HG02571 (cell line): ENCODE measurements at regions not wholly inside any gene's neighbourhood (a gene's known extent, or its start where the extent isn't known, plus 50 kb on each side); places are given as distances from the start of the nearest gene placed in this dataset.

Experiments used
- ATAC-seq: cut with Tn5 transposase; IDR thresholded peaks from one replicate; pipeline ENCODE4 v1.9.1; 2021; ENCODE audit warnings: mild to moderate bottlenecking, moderate library complexity; ENCODE audit not compliant: unreplicated experiment

- no peak for ATAC-seq
Measured at GRCh38 chr9:80602291-80602690, 1030.5 kb downstream of the TLE4 start.

GRCh38 chr9:80596579-80596978 is 1024.8 kb downstream of the TLE4 start:
- ATAC-seq: no peak

DNA sequence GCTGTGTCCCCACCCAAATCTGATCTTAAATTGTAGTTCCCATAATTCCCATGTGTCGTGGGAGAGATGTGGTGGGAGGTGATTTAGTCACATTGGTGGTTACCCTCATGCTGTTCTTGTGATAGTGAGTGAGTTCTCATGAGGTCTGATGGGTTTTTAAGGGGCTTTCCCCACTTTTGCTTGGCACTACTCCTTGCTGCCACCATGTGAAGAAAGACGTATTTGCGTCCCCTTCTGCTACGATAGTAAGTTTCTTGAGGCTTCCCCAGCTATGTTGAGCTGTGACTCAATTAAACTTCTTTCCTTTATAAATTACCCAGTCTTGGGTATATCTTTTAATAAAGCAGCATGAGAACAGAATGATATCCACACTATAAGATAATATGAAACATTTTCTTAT is 1023.4 kb downstream of the TLE4 start:
- ATAC-seq: no peak

- no peak for ATAC-seq
Measured at GRCh38 chr9:80592413-80592812, 1020.6 kb downstream of the TLE4 start.

GRCh38 chr9:80586786-80587330 is 1015.1 kb downstream of the TLE4 start:
- no peak for ATAC-seq

DNA sequence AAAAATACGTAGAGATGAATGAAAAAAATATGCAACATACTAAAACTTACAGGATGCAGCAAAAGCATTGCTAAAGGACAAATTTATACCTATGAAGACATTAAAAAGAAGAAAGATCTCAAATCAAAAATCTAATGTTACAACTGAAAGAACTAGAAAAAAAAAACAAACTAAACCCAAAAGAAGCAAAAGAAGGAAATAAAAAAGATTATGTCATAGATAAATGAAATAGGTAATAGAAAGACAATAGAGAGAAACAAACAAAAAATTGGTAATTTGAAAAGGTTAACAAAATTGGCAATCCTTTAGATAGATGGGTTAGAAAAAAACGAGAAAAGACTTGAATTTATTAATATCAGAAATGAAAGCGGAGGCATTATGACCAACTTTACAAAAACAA is 1000.2 kb downstream of the TLE4 start:
- no peak for ATAC-seq

DNA sequence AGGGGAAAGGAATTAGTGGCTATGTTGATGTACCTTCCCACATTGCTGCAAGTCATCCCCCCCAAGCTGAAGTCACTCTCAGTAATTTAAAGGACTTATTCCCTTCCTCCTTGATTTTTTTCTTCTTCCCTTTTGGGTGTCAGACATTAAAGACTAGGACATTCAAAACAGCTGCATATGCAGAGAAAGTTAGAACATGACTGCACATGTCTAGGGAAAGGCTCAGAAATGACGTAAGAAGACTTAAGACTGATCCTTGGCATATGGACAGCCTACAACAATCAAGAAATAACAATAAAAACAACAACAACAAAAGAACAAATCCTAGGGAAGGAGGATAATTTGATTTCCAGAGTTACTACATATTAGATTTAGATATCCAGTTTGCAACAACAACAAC is 997.5 kb downstream of the TLE4 start:
- ATAC-seq: no peak

- no peak for ATAC-seq
Measured at GRCh38 chr9:80561526-80561925, 989.8 kb downstream of the TLE4 start.

DNA sequence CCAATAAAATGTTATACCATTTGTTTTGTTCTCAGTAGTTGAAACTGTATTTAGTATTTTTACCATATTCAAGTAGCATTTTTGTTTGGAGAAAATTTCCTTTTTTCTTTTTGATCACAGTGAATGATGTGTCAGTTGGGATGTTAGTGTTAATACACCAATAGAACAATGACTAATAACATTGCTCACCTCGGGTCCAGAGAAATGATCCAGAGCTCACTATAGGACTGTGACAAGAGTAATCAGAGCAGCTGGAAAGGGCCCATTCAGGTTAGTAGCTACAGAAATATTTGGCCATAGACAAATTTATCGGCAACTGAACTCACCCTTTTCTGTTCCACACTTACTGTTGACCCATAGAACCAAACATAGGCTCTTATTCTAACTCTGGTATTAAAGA is 989.2 kb downstream of the TLE4 start:
- no peak for ATAC-seq

DNA sequence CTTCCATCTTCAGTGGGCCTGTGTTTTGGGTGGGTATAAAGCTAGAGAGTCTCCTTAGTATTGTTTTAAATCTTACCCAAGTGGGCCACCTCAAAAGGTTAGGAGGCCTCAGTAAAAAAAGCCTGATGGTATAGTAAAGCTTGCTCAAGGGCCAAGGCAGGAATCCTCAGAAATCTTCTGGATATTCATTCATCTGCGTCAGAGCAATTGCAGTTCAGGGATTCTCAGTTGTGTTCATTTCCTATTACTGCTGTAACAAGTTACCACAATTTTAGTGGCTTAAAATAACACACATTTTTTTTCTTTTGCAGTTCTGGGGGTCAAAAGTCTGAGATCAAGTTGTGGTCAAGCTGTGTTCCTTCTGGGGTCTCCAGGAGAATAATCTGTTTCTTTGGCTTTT is 985.5 kb downstream of the TLE4 start:
- no peak for ATAC-seq

DNA sequence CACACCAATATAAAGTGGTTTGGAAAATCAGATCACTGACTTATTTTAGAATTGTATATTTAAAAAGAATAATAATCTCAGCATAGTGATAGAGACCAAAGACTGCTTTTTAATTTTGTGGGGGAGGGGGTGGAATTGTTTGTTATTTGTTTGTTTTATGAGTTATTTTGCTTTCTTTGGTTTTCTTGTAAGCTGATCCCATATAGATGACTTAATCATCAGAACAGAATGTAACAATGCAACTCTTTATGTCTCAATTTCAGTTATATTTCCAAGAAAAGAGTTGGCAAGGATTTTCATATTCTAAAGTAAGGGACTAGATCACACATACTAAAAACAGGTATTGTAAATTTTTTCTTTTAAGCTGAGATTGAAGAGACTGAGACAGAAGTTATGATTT is 984.9 kb downstream of the TLE4 start:
- ATAC-seq: no peak

GRCh38 chr9:80555782-80556325 is 984.1 kb downstream of the TLE4 start:
- ATAC-seq: no peak

GRCh38 chr9:80554856-80555255 is 983.1 kb downstream of the TLE4 start:
- no peak for ATAC-seq

DNA sequence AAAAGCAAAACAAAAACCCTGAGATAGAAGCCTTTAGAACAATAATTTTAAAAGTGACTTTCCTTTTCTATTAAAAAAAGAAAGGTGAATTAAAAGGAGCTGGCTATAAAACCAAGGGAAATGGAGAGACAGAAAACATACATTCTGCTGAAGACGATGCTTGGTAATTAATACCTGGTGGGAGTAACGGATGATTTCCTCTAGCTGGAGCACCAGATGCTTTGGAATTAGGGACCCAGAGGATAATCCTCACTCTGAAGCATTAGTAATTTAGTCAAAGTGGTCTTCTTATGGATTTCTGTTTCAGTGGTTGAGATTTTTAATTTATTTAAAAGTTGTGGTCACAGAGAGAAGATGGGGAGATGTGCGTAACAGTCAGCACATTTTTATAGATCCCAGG is 982.5 kb downstream of the TLE4 start:
- ATAC-seq: no peak

- no peak for ATAC-seq
Measured at GRCh38 chr9:80552931-80553330, 981.2 kb downstream of the TLE4 start.

- ATAC-seq: no peak
Measured at GRCh38 chr9:80550181-80550580, 978.4 kb downstream of the TLE4 start.

DNA sequence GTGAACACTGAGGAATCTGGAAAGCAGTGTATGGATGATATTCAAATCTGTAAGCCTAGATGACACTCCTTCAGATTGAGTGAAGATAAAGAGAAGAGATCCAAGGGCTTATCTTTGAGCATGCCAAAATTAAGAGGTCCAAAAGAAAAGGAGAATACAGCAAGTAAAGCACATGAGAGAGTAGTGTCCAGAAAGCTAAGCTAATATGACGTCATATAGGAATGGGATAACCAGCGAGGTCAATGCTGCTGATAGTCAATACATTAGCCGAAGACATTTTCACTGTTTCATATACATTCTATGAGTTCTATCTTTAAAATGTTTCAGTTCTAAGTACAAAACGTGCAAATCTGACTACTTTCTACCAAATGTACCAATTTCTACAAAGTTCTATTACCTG is 975.8 kb downstream of the TLE4 start:
- ATAC-seq: no peak

- no peak for ATAC-seq
Measured at GRCh38 chr9:80540387-80540786, 968.6 kb downstream of the TLE4 start.

DNA sequence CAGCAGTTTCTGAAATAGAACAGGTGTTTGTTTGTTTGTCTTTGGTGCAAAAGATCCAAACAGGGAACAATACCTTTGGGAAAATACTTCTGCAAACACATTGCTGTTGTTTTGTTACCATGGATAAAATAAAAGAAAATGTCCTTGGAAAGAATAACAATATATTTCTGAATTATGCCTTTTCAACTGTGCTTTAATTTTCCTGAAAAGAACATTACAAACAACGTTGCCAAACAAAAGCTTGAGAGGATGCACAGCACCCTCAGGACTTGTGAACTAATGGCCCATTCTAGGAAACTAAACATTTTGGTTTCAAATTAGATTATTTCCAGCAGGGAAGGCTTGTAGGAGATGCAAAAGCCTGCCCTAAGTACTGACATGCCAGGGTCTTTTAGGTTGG is 967.2 kb downstream of the TLE4 start:
- no peak for ATAC-seq

DNA sequence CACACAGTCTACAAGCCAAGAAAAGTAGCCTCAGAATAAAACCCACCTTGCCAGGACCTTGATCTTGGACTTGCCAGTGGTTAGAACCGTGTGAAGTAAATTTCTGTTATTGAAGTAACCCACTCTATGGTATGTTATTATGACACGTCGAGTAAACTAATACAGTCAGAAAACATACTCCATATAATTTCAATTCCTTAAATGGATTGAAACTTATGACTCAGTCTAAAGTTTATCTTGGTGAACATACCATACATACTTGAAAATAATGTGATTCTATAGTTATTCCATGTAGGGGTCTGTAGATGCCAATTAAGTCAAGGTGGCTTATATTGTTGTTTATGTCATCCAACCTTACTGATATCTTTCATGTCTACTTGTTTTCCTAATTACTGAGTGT is 950.7 kb downstream of the TLE4 start:
- ATAC-seq: no peak

- ATAC-seq: no peak
Measured at GRCh38 chr9:80521151-80521550, 949.4 kb downstream of the TLE4 start.

- ATAC-seq: no peak
Measured at GRCh38 chr9:80520231-80520630, 948.5 kb downstream of the TLE4 start.

- no peak for ATAC-seq
Measured at GRCh38 chr9:80518441-80518840, 946.7 kb downstream of the TLE4 start.
